IPS-NIHi11 (cell line): ENCODE measurements at regions not wholly inside any gene's neighbourhood (a gene's known extent, or its start where the extent isn't known, plus 50 kb on each side); places are given as distances from the start of the nearest gene placed in this dataset.
A peak's percentile ranks its signal among the peaks of the same experiment; 100 is the strongest.

Experiments
- DNase-seq: peaks from one replicate; pipeline ENCODE4 v3.0.0; 2012; ENCODE audit warnings: mixed read lengths, low spot score

DNA sequence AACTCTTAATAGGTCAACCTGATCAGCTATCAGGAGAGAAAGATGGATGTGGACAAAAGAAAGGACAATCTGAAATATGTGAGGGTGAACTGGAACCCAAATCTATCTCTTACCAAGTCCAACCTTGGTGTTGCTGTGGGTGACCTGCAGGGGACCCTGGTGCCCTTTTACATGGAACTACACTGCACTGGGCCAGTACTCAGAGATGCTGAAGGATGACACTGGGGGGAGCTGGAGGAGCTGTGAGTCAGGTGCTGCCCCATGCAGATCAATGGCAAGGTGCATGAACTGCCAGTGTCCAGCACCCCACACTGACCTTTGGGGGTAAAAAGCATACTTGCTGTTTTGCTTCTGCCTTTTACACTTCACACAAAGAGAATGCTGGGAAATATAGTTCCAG is 55.6 kb upstream of the TBC1D5 start:
- peak; percentile 48 for DNase-seq

DNA sequence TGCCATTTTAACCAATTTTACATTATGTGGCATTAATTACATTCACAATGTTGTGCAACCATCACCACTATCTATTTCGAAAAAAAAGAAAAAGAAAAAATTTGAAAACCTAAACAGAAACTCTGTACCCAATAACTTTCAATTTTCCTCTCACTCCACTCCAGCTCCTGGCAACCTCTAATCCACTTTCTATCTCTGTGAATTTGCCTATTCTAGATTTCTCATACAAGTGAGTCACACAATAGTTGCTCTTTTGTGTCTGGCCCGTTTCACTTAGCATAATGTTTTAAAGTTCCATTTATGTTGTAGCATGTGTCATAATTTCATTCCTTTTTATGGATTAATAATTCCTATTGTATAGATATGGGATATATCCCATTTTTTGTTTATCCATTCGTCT is 53.3 kb upstream of the TBC1D5 start:
- no peak for DNase-seq

DNA sequence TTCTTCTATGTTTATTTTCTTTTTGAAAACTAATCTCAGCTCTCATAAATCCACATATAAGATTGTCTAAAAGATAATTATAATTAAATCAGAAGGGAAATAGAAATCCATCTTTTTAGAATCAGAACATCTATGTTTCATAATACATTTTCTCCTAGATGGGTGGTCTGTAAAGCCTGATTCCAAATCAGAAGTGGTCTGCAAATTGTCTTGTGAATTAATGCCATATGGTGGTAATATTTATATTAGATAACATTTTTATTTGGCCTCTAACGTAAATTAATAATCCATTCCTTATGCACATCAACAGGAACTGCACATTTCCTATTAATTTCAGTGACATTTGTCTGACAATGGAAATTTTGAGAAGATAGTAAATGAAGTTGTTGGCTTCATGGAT is 52.8 kb upstream of the TBC1D5 start:
- no peak for DNase-seq

DNA sequence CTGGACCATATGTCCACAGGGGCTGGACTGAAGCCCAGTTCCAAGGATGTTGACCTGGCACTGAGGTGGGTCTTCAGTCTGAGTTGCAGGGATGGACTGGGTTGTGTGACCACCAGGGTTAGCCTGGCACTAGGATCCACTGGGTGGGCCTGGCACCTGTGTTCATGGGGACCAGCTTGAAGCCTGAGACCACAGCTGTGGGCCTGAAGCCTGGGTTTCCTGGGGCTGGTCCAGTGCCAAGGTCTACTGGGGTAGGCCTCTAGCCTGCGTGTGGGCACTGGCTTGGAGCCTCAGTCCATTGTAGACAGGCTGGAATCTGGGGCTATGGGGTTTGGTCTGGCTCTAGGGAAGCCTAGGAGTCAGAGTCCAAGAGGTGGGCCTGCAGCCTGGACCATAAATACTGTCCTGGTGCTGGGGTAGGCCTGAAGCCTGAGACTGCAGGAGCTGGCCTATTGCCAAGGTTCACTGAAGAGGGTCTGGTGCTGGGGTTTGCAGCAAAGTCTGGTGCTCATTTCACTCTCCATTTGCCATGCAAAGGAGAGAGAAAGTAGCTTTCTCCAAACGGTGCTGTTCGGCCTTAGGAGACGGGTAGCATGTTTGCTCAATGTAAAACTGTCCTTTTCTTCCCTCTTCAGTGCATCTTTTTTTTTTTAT is 51.2 kb upstream of the TBC1D5 start:
- no peak for DNase-seq
